ENCODE measurements at regions not wholly inside any gene's neighbourhood (a gene's known extent, or its start where the extent isn't known, plus 50 kb on each side); places are given as distances from the start of the nearest gene placed in this dataset.

- TF ChIP-seq MYNN (IDR thresholded peaks at IDR 0.05) (no peak), MYNN (CRISPR knock-in tag; IDR thresholded peaks at IDR 0.05) (no peak), ZNF395 (CRISPR knock-in tag; IDR thresholded peaks at IDR 0.05) (no peak), MAX (CRISPR knock-in tag; IDR thresholded peaks at IDR 0.05) (no peak), EP300 (IDR thresholded peaks at IDR 0.05; ENCODE audit: low read length) (no peak), EHMT2 (IDR thresholded peaks at IDR 0.05) (no peak), CTCF (IDR thresholded peaks at IDR 0.05 in 2 of 3, conservative IDR thresholded peaks at IDR 0.05 in 1 of 3; ENCODE audit: insufficient read depth in 2 of 3, low read depth in 1 of 3, low read length in 3 of 3) (no peak), POLR2A (conservative IDR thresholded peaks at IDR 0.05) (no peak), BMI1 (IDR thresholded peaks at IDR 0.05; ENCODE audit: low read length) (no peak), ZNF165 (CRISPR knock-in tag; IDR thresholded peaks at IDR 0.05; ENCODE audit: borderline replicate concordance) (no peak), GTF3C2 (IDR thresholded peaks at IDR 0.05; ENCODE audit: borderline replicate concordance, extremely low read depth, insufficient read length) (no peak), ZNF197 (CRISPR knock-in tag; IDR thresholded peaks at IDR 0.05; ENCODE audit: low read depth) (no peak), SMAD1 (IDR thresholded peaks at IDR 0.05; ENCODE audit: low read depth, low read length, partially characterized antibody) (no peak), MEF2A (IDR thresholded peaks at IDR 0.05; ENCODE audit: control insufficient read depth, low read depth, low read length) (no peak), ZBTB26 (CRISPR knock-in tag; IDR thresholded peaks at IDR 0.05) (no peak)
Observed at GRCh38 chr3:159443266-159443665, 545.4 kb upstream of the IL12A start.
